Activated naive CD8-positive, alpha-beta T cell treated with anti-CD3 and anti-CD28 coated beads for 36 hours (primary cell): ENCODE measurements at regions not wholly inside any gene's neighbourhood (a gene's known extent, or its start where the extent isn't known, plus 50 kb on each side); places are given as distances from the start of the nearest gene placed in this dataset.
A peak's percentile ranks its signal among the peaks of the same experiment; 100 is the strongest.

Source experiments
- DNase-seq: peaks from one replicate; pipeline ENCODE4 v3.0.0; 2021
- H3K27ac Mint-ChIP-seq: one replicate; pipeline ENCODE4 v1.8.0; 2022; ENCODE audit warnings: mild to moderate bottlenecking, moderate library complexity, mixed read lengths
- H3K27me3 Mint-ChIP-seq: one replicate; pipeline ENCODE4 v1.8.0; 2022; ENCODE audit warnings: mild to moderate bottlenecking, mixed read lengths
- H3K36me3 Mint-ChIP-seq: one replicate; pipeline ENCODE4 v1.8.0; 2021; ENCODE audit warnings: mild to moderate bottlenecking, mixed read lengths
- H3K4me1 Mint-ChIP-seq: one replicate; pipeline ENCODE4 v1.8.0; 2021; ENCODE audit warnings: mixed read lengths
- H3K4me3 Mint-ChIP-seq: one replicate; pipeline ENCODE4 v1.8.0; 2022; ENCODE audit warnings: mild to moderate bottlenecking, moderate library complexity, mixed read lengths
- H3K9me3 Mint-ChIP-seq: one replicate; pipeline ENCODE4 v1.8.0; 2022; ENCODE audit warnings: mixed read lengths

- no peak overlapping the region for H3K4me3 Mint-ChIP-seq
- peaks cover 12% of the 10 kb centered on the region for H3K27me3 Mint-ChIP-seq
- no peak for DNase-seq
- no peaks in the 10 kb centered on the region for H3K4me1 Mint-ChIP-seq
- H3K27ac Mint-ChIP-seq = no peak overlapping the region
- H3K9me3 Mint-ChIP-seq = peaks cover 28% of the 10 kb centered on the region
- no peaks in the 10 kb centered on the region for H3K36me3 Mint-ChIP-seq
These were observed 51.8 kb downstream of the ASCL4 start for GRCh38 chr12:107826276-107826675.

GRCh38 chr12:107829271-107829670 is 54.8 kb downstream of the ASCL4 start:
- Mint-ChIP-seq H3K9me3 (peaks cover 28% of the 10 kb centered on the region), H3K27me3 (peaks cover 24% of the 10 kb centered on the region), H3K4me1 (no peaks in the 10 kb centered on the region), H3K4me3 (no peak overlapping the region), H3K36me3 (no peaks in the 10 kb centered on the region), H3K27ac (no peak overlapping the region)
- DNase-seq = no peak

DNA sequence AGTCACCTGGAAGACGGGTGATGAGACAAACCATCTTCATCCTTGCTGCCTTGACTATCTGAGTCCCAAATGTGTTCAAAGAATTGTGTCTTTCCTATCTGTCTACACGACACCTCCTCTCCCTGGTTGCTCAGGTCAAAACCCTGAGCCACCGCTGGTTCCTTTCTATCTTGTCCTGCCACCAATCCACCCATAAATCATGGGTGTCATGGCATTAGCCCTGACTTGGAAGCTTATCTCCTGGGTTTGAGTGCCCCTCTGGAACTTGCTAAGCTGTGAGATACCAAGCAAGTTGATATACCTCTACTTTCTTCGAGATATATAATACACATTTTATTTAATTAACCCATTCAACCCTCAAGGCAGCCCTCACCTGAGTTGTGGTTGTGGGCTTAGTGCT is 57.9 kb downstream of the ASCL4 start:
- Mint-ChIP-seq H3K9me3 (peaks cover 6% of the 10 kb centered on the region), H3K27me3 (peaks cover 39% of the 10 kb centered on the region), H3K4me1 (no peaks in the 10 kb centered on the region), H3K4me3 (no peak overlapping the region), H3K36me3 (no peaks in the 10 kb centered on the region), H3K27ac (no peak overlapping the region)
- DNase-seq = no peak

- H3K4me1 Mint-ChIP-seq = peaks cover 9% of the 10 kb centered on the region
- no peak overlapping the region for H3K27ac Mint-ChIP-seq
- no peak for DNase-seq
- H3K4me3 Mint-ChIP-seq = no peak overlapping the region
- H3K9me3 Mint-ChIP-seq = no peaks in the 10 kb centered on the region
- peaks cover 53% of the 10 kb centered on the region for H3K27me3 Mint-ChIP-seq
- H3K36me3 Mint-ChIP-seq = no peaks in the 10 kb centered on the region
These were observed 65.7 kb downstream of the ASCL4 start for GRCh38 chr12:107840186-107840585.

DNA sequence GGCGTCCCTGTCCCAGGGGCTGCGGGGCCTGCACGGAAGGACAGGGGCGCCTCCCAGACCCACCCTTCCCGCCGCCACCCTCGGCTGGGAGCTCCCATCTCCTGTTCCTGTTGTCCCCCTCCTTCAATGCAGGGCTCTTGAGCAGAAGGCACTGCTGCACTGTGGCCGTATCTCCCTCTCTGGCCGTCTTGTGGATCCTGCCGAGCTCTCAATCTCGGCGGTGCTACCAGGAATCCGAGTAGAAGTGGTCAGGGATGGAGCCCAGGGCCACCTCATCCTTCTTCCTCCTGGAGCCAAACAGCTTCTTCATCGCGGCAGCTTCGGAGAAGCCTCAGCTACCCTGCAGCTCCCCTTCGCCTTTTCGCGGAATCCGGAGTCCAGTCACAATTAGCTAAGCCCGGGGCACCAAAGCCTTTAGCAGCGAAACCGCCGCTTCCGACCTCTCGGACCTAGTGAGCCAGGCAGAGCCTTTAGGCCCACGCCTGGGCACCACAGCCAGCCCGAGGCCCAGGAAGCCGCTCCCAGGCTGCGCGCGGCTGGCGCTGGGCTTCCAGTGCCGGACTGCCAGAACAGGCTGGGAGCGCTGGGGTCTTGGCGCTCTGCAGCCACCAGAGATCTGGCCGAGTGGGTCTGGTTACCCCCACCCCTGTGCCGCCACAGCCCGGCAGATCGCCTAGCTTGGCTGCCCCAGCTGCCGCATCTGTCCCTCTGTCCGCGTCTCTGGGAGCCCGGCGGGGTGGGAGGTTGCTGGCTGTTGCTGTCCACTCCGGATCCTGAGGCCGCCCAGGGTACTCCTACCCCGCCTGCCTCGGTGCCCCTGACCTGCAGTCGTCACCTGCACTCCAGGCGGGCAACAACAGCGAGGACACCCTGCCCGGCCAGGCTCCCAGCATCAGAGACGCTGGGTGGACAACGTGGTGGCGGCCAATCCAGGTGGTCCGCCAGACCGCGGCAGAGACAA is 69.1 kb downstream of the ASCL4 start:
- peaks cover 70% of the 10 kb centered on the region for H3K27me3 Mint-ChIP-seq
- peak overlapping the region; percentile 1 for H3K4me3 Mint-ChIP-seq
- H3K4me1 Mint-ChIP-seq = peaks cover 9% of the 10 kb centered on the region
- no peak overlapping the region for H3K27ac Mint-ChIP-seq
- H3K36me3 Mint-ChIP-seq = no peaks in the 10 kb centered on the region
- H3K9me3 Mint-ChIP-seq = no peaks in the 10 kb centered on the region
- no peak for DNase-seq

DNA sequence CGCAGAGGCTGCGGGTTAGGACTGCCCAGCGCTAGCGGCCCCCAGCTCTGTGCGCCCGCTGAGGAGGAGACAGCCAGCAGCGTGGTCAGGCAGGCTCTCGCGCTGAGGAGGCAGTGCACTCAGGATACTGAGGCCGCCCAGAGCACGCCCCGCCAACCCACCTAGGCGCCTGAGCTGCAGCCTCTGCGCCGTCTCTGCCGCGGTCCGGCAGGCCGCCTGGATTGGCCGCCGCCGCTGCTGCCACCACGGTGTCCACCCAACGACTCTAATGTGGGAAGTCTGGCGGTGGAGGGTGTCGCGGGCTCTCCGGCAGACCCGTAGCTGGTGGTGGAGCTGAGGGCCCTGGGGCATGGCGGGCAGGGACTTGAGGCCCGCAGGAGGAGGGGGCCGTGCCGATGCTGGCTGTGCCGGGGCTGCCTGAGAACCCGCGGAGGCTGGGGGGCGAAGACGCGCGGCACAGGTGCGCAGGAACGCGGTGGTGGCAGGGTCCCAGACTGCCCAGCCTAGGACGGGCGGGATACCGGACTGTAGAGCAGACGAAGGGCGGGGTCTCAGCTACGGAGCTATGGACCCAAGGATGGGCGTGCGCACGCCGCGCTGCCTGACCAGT is 69.9 kb downstream of the ASCL4 start:
- Mint-ChIP-seq H3K4me3 (no peak overlapping the region), H3K9me3 (no peaks in the 10 kb centered on the region)

GRCh38 chr12:107845226-107845979 is 70.9 kb downstream of the ASCL4 start:
- Mint-ChIP-seq H3K27me3 (peaks cover 75% of the 10 kb centered on the region), H3K36me3 (no peaks in the 10 kb centered on the region), H3K27ac (no peak overlapping the region)

More for the DNA sequence above, 69.9 kb downstream of the ASCL4 start:
- H3K27me3 Mint-ChIP-seq = peaks cover 77% of the 10 kb centered on the region
- DNase-seq = no peak
- H3K27ac Mint-ChIP-seq = no peak overlapping the region
- H3K4me1 Mint-ChIP-seq = peaks cover 9% of the 10 kb centered on the region
- H3K36me3 Mint-ChIP-seq = no peaks in the 10 kb centered on the region

GRCh38 chr12:107845980-107846659 is 71.6 kb downstream of the ASCL4 start:
- Mint-ChIP-seq H3K27ac (no peak overlapping the region), H3K9me3 (no peaks in the 10 kb centered on the region), H3K4me1 (peaks cover 3% of the 10 kb centered on the region), H3K27me3 (peaks cover 70% of the 10 kb centered on the region), H3K36me3 (no peaks in the 10 kb centered on the region), H3K4me3 (no peak overlapping the region)
- DNase-seq = no peak

More at GRCh38 chr12:107845226-107845979, 70.9 kb downstream of the ASCL4 start:
- DNase-seq = no peak
- Mint-ChIP-seq H3K9me3 (no peaks in the 10 kb centered on the region), H3K4me1 (peaks cover 5% of the 10 kb centered on the region), H3K4me3 (no peak overlapping the region)

DNA sequence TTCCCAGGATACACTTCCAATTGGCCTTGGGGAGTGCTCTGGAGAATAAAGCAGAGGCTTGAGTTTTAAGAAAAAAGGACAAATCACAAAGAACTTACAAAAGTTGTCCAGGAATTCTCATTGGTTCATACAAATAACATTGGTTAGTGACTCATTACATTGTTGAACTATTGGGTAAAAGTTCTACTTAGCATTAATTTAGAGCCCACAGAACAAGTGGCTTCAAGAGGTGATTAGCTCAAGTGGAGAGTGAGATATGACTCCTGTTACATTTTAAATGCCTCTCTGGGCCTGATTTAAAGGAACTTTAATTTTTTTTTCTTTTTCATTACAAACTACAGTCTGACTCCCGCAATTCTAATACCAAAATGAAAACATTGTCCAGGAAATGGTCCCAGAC is 72.9 kb downstream of the ASCL4 start:
- Mint-ChIP-seq H3K4me3 (no peak overlapping the region), H3K9me3 (no peaks in the 10 kb centered on the region), H3K36me3 (no peaks in the 10 kb centered on the region), H3K27ac (no peak overlapping the region), H3K4me1 (peaks cover 3% of the 10 kb centered on the region), H3K27me3 (peaks cover 62% of the 10 kb centered on the region)
- no peak for DNase-seq

DNA sequence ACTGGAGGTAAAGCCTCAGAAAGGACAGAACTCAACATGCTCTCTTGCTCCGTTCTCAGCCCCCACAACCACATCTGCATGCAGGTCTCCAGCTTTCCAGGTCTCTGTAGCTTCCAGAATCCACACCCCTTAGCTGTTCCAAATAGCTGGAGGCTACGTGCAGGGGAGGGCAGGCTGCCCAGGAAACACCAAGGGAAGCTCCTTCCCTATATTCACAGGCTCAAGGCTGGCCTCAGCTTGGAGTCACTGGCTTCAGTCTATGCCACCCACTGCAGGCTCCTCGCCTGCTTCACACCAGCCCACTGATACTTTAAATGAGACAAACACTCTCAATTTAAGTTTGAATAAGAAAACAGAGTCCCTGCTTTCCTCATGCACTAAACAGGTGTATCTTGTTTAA is 73.3 kb downstream of the ASCL4 start:
- Mint-ChIP-seq H3K27ac (no peak overlapping the region), H3K9me3 (no peaks in the 10 kb centered on the region), H3K4me1 (peaks cover 3% of the 10 kb centered on the region), H3K36me3 (no peaks in the 10 kb centered on the region), H3K27me3 (peaks cover 61% of the 10 kb centered on the region), H3K4me3 (no peak overlapping the region)
- no peak for DNase-seq

GRCh38 chr12:107853479-107853878 is 79.0 kb downstream of the ASCL4 start:
- Mint-ChIP-seq H3K36me3 (no peaks in the 10 kb centered on the region), H3K4me3 (no peak overlapping the region), H3K4me1 (no peaks in the 10 kb centered on the region), H3K27me3 (peaks cover 62% of the 10 kb centered on the region), H3K27ac (no peak overlapping the region), H3K9me3 (no peaks in the 10 kb centered on the region)
- DNase-seq = no peak

GRCh38 chr12:107855471-107855870 is 81.0 kb downstream of the ASCL4 start:
- no peaks in the 10 kb centered on the region for H3K9me3 Mint-ChIP-seq
- H3K27ac Mint-ChIP-seq = no peak overlapping the region
- H3K4me1 Mint-ChIP-seq = no peaks in the 10 kb centered on the region
- H3K36me3 Mint-ChIP-seq = no peaks in the 10 kb centered on the region
- peaks cover 59% of the 10 kb centered on the region for H3K27me3 Mint-ChIP-seq
- no peak for DNase-seq
- H3K4me3 Mint-ChIP-seq = no peak overlapping the region

GRCh38 chr12:107856096-107856495 is 81.6 kb downstream of the ASCL4 start:
- no peaks in the 10 kb centered on the region for H3K36me3 Mint-ChIP-seq
- H3K4me1 Mint-ChIP-seq = no peaks in the 10 kb centered on the region
- H3K27me3 Mint-ChIP-seq = peaks cover 66% of the 10 kb centered on the region
- H3K9me3 Mint-ChIP-seq = no peaks in the 10 kb centered on the region
- H3K27ac Mint-ChIP-seq = no peak overlapping the region
- no peak overlapping the region for H3K4me3 Mint-ChIP-seq
- no peak for DNase-seq

DNA sequence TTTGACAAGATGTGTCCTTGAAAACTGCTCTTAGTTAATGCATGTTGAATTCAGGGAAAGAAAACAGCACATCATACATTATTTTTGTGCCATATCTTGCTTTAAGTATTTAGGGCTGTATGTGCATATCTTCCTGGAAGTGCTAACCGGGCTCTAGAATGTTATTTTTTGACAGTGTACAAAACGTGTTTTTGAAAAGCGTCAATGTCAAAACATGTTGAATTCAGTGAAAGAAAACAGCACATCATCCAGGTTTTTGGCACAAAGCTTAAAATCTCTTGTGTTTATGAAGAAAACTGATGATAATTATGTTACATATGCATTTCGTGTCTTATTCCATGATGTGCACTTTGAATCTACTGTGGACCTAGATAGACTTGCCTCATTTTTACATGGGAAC is 82.7 kb downstream of the ASCL4 start:
- peaks cover 77% of the 10 kb centered on the region for H3K27me3 Mint-ChIP-seq
- no peak for DNase-seq
- no peaks in the 10 kb centered on the region for H3K36me3 Mint-ChIP-seq
- H3K9me3 Mint-ChIP-seq = no peaks in the 10 kb centered on the region
- H3K4me1 Mint-ChIP-seq = no peaks in the 10 kb centered on the region
- no peak overlapping the region for H3K27ac Mint-ChIP-seq
- H3K4me3 Mint-ChIP-seq = no peak overlapping the region

- no peaks in the 10 kb centered on the region for H3K9me3 Mint-ChIP-seq
- no peak overlapping the region for H3K27ac Mint-ChIP-seq
- peaks cover 83% of the 10 kb centered on the region for H3K27me3 Mint-ChIP-seq
- H3K4me1 Mint-ChIP-seq = no peaks in the 10 kb centered on the region
- no peak for DNase-seq
- H3K36me3 Mint-ChIP-seq = no peaks in the 10 kb centered on the region
- H3K4me3 Mint-ChIP-seq = no peak overlapping the region
These were observed 84.9 kb downstream of the ASCL4 start for GRCh38 chr12:107859367-107859766.
